ENCODE measurements at regions not wholly inside any gene's neighbourhood (a gene's known extent, or its start where the extent isn't known, plus 50 kb on each side); places are given as distances from the start of the nearest gene placed in this dataset.

DNA sequence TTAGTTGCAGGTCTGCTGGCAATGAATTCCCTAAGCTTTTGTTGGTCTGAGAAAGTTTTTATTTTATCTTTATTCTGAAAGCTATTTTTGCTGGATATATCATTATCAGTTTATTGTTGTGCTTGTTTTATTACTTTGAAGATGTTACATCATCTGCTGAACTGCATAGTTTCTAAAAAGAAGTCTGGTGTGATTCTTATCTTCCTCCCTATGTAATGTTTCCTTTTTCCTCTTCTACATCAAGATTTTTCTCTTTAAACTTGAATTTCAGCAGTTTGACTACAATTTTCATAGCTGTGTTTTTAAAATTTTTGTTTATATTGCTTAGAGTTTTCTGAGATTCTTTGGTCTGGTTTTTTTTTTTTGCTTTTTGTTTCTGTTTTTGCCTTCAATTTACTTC, 137.1 kb upstream of the PMCH start:
- Histone ChIP-seq H3K27me3 (ENCODE audit: insufficient read depth, low read length) (no peaks in the 10 kb centered on the region), H3K9ac (ENCODE audit: low read length) (no peak overlapping the region), H4K20me1 (ENCODE audit: insufficient read depth, low read length) (no peaks in the 10 kb centered on the region), H2AFZ (ENCODE audit: low read length) (no peak overlapping the region), H3K79me2 (ENCODE audit: insufficient read depth, low read length) (no peaks in the 10 kb centered on the region), H3K27ac (ENCODE audit: low read depth, low read length, poor library complexity, severe bottlenecking) (no peak overlapping the region), H3K4me2 (ENCODE audit: low read length) (no peak overlapping the region), H3K36me3 (ENCODE audit: insufficient read depth, low read length) (no peaks in the 10 kb centered on the region), H3K4me3 (ENCODE audit: low read depth, low read length, poor library complexity, severe bottlenecking) (no peak overlapping the region), H3K4me1 (ENCODE audit: insufficient read depth, low read length, severe bottlenecking) (no peaks in the 10 kb centered on the region), H3F3A (ENCODE audit: insufficient read depth, low read length) (no peaks in the 10 kb centered on the region), H3K9me2 (ENCODE audit: low read depth, low read length) (no peaks in the 10 kb centered on the region), H3K9me3 (ENCODE audit: low read length) (no peaks in the 10 kb centered on the region)
- no peak for TF ChIP-seq EZH2 (IDR thresholded peaks at IDR 0.05; ENCODE audit: borderline replicate concordance, low read length)
- TF ChIP-seq, protein P1, sequence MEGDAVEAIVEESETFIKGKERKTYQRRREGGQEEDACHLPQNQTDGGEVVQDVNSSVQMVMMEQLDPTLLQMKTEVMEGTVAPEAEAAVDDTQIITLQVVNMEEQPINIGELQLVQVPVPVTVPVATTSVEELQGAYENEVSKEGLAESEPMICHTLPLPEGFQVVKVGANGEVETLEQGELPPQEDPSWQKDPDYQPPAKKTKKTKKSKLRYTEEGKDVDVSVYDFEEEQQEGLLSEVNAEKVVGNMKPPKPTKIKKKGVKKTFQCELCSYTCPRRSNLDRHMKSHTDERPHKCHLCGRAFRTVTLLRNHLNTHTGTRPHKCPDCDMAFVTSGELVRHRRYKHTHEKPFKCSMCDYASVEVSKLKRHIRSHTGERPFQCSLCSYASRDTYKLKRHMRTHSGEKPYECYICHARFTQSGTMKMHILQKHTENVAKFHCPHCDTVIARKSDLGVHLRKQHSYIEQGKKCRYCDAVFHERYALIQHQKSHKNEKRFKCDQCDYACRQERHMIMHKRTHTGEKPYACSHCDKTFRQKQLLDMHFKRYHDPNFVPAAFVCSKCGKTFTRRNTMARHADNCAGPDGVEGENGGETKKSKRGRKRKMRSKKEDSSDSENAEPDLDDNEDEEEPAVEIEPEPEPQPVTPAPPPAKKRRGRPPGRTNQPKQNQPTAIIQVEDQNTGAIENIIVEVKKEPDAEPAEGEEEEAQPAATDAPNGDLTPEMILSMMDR (IDR thresholded peaks at IDR 0.05; ENCODE audit: low read length): no peak

DNA sequence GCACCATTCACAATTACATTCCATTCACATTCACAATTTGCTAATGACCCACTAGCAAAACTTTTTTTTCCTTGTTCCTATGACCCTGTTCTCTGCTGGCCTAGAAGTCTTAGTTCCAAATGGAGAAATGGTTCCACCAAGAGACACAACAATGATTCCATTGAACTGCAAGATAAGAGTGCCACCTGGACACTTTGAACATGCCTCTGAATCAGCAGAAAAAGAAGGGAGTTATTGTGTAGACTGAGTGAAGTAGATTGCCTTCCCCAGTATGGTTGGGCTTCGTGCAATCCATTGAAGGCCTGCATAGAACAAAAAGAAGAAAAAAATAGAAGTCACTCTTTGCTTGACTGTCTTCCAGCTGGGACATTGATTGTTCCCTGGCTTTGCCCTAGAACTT, 133.8 kb upstream of the PMCH start:
- Histone ChIP-seq H3K79me2 (ENCODE audit: insufficient read depth, low read length) (no peaks in the 10 kb centered on the region), H3K27ac (ENCODE audit: low read depth, low read length, poor library complexity, severe bottlenecking) (no peak overlapping the region), H3K9me3 (ENCODE audit: low read length) (no peaks in the 10 kb centered on the region), H3K4me1 (ENCODE audit: insufficient read depth, low read length, severe bottlenecking) (no peaks in the 10 kb centered on the region), H3K9me2 (ENCODE audit: low read depth, low read length) (no peaks in the 10 kb centered on the region), H3K36me3 (ENCODE audit: insufficient read depth, low read length) (no peaks in the 10 kb centered on the region), H3K4me2 (ENCODE audit: low read length) (no peak overlapping the region), H3K4me3 (ENCODE audit: low read depth, low read length, poor library complexity, severe bottlenecking) (no peak overlapping the region), H4K20me1 (ENCODE audit: insufficient read depth, low read length) (no peaks in the 10 kb centered on the region), H2AFZ (ENCODE audit: low read length) (no peak overlapping the region), H3K27me3 (ENCODE audit: insufficient read depth, low read length) (no peaks in the 10 kb centered on the region), H3K9ac (ENCODE audit: low read length) (no peak overlapping the region), H3F3A (ENCODE audit: insufficient read depth, low read length) (no peaks in the 10 kb centered on the region)
- no peak for TF ChIP-seq EZH2 (IDR thresholded peaks at IDR 0.05; ENCODE audit: borderline replicate concordance, low read length)
- TF ChIP-seq, protein P1 (IDR thresholded peaks at IDR 0.05; ENCODE audit: low read length): no peak

DNA sequence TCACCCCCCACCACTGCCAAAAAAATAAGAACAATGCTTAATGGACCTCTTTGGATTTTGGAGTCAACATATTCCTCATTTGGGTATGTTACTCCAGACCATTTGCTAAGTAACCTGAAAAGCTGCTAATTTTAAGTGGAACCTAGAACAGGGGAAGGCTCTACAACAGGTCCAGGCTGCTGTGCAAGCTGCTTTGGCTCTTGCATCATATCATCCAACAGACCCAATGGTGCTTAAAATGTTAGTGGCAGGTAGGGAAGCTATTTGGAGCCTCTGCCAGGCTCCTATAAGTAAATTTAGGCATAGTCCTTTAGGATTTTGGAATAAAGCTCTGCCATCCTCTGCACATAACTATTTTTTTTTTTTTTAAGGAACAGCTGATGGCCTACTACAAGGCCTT, 132.2 kb upstream of the PMCH start:
- H3K4me3 ChIP-seq (ENCODE audit: low read depth, low read length, poor library complexity, severe bottlenecking): no peak overlapping the region
- H3K4me2 ChIP-seq (ENCODE audit: low read length): no peak overlapping the region
- H3K27me3 ChIP-seq (ENCODE audit: insufficient read depth, low read length): no peaks in the 10 kb centered on the region
- H3F3A ChIP-seq (ENCODE audit: insufficient read depth, low read length): no peaks in the 10 kb centered on the region
- H3K79me2 ChIP-seq (ENCODE audit: insufficient read depth, low read length): no peaks in the 10 kb centered on the region
- H4K20me1 ChIP-seq (ENCODE audit: insufficient read depth, low read length): no peaks in the 10 kb centered on the region
- H3K4me1 ChIP-seq (ENCODE audit: insufficient read depth, low read length, severe bottlenecking): no peaks in the 10 kb centered on the region
- no peak for TF ChIP-seq EZH2 (IDR thresholded peaks at IDR 0.05; ENCODE audit: borderline replicate concordance, low read length)
- TF ChIP-seq, protein P1 (IDR thresholded peaks at IDR 0.05; ENCODE audit: low read length): no peak
- H2AFZ ChIP-seq (ENCODE audit: low read length): no peak overlapping the region
- no peaks in the 10 kb centered on the region for H3K9me2 ChIP-seq (ENCODE audit: low read depth, low read length)
- no peak overlapping the region for H3K27ac ChIP-seq (ENCODE audit: low read depth, low read length, poor library complexity, severe bottlenecking)
- no peaks in the 10 kb centered on the region for H3K36me3 ChIP-seq (ENCODE audit: insufficient read depth, low read length)
- H3K9ac ChIP-seq (ENCODE audit: low read length): no peak overlapping the region
- H3K9me3 ChIP-seq (ENCODE audit: low read length): no peaks in the 10 kb centered on the region
